Memory B cell (primary cell): ENCODE measurements at regions not wholly inside any gene's neighbourhood (a gene's known extent, or its start where the extent isn't known, plus 50 kb on each side); places are given as distances from the start of the nearest gene placed in this dataset.

Source experiments
- ATAC-seq: fragments of 150-1000 bp; cut with Tn5 transposase; 2 replicates; pipeline ENCODE4 v1.10.0; 2021; ENCODE audit warnings: low read depth, mild to moderate bottlenecking, moderate library complexity
- DNase-seq, 2 donors: peaks; one replicate each; pipeline ENCODE4 v3.0.0; 2022; ENCODE audit warnings: low spot score in 2 of 2
- H3K27ac Mint-ChIP-seq: one replicate; pipeline ENCODE4 v1.8.0; 2022; ENCODE audit warnings: mild to moderate bottlenecking, moderate library complexity, mixed read lengths
- H3K27me3 Mint-ChIP-seq: one replicate; pipeline ENCODE4 v1.8.0; 2022; ENCODE audit warnings: mixed read lengths
- H3K36me3 Mint-ChIP-seq: one replicate; pipeline ENCODE4 v1.8.0; 2022; ENCODE audit warnings: mild to moderate bottlenecking, mixed read lengths
- H3K4me1 Mint-ChIP-seq: one replicate; pipeline ENCODE4 v1.8.0; 2022; ENCODE audit warnings: mixed read lengths
- H3K4me3 Mint-ChIP-seq: one replicate; pipeline ENCODE4 v1.8.0; 2022; ENCODE audit warnings: mild to moderate bottlenecking, moderate library complexity, mixed read lengths
- H3K9me3 Mint-ChIP-seq: one replicate; pipeline ENCODE4 v1.8.0; 2022; ENCODE audit warnings: mixed read lengths

DNA sequence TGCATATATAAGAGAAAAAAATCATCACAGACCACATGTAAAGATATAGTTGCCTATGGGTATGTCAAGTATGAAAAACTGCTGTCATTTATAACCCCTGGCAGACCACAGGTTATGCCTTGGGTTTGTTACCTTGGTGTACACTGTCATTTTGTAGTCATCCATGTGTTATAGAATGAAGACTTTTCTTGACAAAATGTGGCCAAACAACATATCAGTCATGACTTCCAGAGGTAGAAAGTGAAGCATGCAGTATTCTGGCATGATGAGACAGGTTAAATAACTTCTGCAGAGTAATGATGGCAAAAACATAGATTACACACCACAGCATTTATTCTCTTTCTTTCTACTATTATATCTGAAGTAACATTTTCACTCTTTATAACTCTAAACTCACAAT lies 74.9 kb upstream of the NEUROD1 start:
- no peak overlapping the region for H3K4me3 Mint-ChIP-seq

DNA sequence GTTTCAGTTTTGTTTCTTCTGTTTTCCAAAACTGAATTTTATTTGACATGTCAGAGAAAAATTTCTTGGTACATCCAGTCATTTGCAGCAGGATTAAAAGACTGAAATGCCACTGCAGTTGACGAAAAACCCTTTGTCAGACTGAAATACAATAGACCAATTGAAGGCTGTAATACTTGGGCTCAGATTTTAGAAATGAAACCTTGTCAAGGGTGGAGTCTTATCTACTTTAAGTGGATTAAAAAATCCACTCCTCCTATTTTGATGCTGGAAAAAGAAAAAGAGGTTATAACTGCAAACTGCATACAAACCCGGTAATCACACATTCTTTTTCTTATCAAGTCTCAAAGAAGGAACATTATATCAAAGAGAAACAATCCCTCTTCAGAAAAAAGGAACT lies 80.2 kb upstream of the NEUROD1 start:
- DNase-seq (no peak), ATAC-seq (no peak)
- H3K4me3 Mint-ChIP-seq, result no peak overlapping the region
- H3K27me3 Mint-ChIP-seq, result peaks cover 11% of the 10 kb centered on the region
- no peak overlapping the region for H3K27ac Mint-ChIP-seq
- no peaks in the 10 kb centered on the region for H3K4me1 Mint-ChIP-seq
- no peaks in the 10 kb centered on the region for H3K36me3 Mint-ChIP-seq
- peaks cover 2% of the 10 kb centered on the region for H3K9me3 Mint-ChIP-seq

More for the DNA sequence above, 74.9 kb upstream of the NEUROD1 start:
- H3K36me3 Mint-ChIP-seq, result no peaks in the 10 kb centered on the region
- peaks cover 2% of the 10 kb centered on the region for H3K9me3 Mint-ChIP-seq
- no peak overlapping the region for H3K27ac Mint-ChIP-seq
- DNase-seq (no peak), ATAC-seq (no peak)
- no peaks in the 10 kb centered on the region for H3K4me1 Mint-ChIP-seq
- H3K27me3 Mint-ChIP-seq, result peaks cover 15% of the 10 kb centered on the region

DNA sequence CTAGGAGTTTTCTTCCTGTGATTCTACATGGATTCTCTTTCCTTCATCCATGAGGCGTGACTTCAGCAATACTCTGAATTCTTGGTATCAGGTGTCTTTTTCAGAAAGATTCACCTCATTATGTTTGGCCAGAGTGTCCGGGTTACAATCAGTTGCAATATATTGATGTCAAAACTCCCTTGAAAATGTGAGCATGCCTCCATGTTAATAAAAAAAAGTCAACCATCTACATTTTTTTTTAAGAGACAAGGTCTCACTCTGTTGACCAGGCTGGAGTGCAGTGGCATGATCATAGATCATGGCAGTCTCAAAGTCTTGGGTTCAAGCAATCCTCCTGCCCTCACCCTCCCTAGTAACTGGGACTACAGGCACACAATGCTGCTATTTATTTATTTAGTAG lies 80.9 kb upstream of the NEUROD1 start:
- Mint-ChIP-seq H3K4me1 (no peaks in the 10 kb centered on the region), H3K27me3 (peaks cover 8% of the 10 kb centered on the region), H3K9me3 (peaks cover 2% of the 10 kb centered on the region), H3K4me3 (no peak overlapping the region), H3K36me3 (no peaks in the 10 kb centered on the region), H3K27ac (no peak overlapping the region)
- DNase-seq, result no peak
- no peak for ATAC-seq

DNA sequence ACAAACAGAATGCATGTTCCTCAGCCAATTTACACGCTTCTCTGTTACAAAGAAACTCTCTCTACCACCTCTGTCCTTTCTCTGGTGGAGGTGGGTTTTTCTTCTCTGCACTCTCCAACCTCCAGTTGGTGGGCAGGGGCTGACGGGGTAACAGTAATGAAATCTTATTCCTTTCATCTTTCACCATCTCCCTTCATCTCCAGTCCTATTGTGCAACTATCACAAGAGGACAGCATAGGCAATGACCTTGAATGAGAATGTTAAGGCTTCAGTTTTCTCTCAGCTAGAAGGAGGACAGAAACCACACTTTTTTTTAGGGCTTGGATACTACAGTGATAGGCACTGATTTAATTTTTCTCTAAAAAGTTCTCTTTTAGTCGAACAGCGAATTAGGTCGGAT lies 81.7 kb upstream of the NEUROD1 start:
- H3K27ac Mint-ChIP-seq, result no peak overlapping the region
- no peaks in the 10 kb centered on the region for H3K4me1 Mint-ChIP-seq
- H3K9me3 Mint-ChIP-seq, result peaks cover 2% of the 10 kb centered on the region
- no peak for ATAC-seq
- no peak overlapping the region for H3K4me3 Mint-ChIP-seq
- peaks cover 8% of the 10 kb centered on the region for H3K27me3 Mint-ChIP-seq
- DNase-seq, result no peak
- no peaks in the 10 kb centered on the region for H3K36me3 Mint-ChIP-seq

DNA sequence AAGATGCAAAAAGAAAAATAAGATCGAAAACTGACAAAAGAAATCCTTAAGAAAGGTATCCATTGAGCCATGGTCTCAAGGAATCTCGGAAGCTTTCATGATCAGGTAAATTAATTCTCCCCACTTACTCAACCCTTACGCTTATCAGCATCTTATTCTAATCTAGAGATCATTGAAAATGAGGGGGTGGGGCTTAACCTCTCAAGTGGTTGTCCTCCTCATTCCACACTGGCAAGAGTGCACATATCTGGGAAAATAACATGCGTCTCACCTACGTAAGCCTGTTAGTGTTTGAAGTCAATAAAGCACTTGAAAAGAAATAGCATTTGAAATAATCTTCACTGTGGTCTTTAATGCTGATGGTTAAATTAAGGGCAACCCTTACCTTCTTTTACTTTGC lies 82.5 kb upstream of the NEUROD1 start:
- ATAC-seq (no peak), DNase-seq (no peak)
- Mint-ChIP-seq H3K27ac (no peak overlapping the region), H3K9me3 (peaks cover 2% of the 10 kb centered on the region), H3K4me3 (no peak overlapping the region), H3K36me3 (no peaks in the 10 kb centered on the region), H3K4me1 (no peaks in the 10 kb centered on the region), H3K27me3 (peaks cover 8% of the 10 kb centered on the region)

DNA sequence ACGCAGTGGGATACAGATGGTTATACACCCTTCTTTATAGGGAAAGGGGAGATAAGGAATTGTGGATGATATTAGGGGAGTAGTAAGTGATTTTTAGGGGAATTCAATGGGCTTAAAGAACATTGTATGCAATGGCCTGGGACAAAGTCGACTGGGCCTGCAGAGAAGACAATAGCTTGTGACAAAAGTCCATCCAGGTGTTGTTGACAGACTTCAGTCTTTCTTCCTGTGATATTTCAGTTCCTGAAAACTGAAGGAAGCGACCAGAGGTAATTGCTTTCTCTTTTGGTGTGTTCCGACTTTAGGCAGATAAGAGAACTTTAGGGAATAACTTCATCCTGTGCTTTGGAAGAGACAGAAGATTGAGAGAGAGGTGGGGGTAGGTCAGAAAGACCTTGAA lies 83.1 kb upstream of the NEUROD1 start:
- peaks cover 8% of the 10 kb centered on the region for H3K27me3 Mint-ChIP-seq
- H3K9me3 Mint-ChIP-seq, result peaks cover 2% of the 10 kb centered on the region
- ATAC-seq, result no peak
- no peak overlapping the region for H3K4me3 Mint-ChIP-seq
- H3K27ac Mint-ChIP-seq, result no peak overlapping the region
- H3K4me1 Mint-ChIP-seq, result no peaks in the 10 kb centered on the region
- DNase-seq, result no peak
- H3K36me3 Mint-ChIP-seq, result no peaks in the 10 kb centered on the region

DNA sequence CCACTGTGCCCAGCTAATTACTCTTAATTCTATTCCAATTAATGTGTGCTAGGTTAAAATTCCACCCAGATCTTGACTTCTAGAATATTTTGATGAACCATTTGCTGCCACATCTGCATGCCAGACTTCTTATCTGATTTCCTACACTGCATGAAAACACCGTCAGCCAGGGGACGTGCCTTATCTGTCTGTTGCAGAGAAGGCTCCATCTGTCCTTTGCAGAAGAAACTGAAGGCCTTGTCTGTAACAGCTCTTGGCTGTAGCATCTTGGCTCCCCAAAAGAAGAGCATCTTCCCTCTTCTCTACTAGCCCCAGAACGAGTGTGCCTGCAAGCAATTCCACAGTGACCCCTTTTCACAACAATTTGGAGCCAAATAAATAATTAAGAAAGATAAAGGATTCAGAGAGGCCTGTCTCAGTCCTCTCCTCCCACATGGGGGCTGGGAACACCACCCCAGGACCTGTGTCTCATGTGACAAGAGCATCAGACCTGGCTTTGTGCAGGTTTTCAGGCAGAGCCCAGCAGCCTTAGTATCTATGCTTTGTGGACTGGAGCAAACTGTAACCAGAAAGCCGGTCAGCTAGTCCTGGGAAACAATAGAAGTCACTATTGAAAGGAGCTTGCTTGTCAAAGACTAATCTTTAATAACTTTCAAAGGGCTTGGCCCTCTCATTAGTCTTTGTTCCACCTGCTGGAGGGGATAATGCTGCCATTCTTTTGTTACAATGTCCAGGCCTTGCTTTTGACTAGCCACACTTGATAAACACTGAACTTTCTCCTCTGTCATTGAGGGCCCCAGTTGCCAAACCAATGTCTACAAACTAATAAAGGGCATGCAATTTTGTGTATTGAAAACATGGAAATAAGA lies 84.0 kb upstream of the NEUROD1 start:
- peaks cover 4% of the 10 kb centered on the region for H3K27me3 Mint-ChIP-seq
- H3K4me3 Mint-ChIP-seq, result no peak overlapping the region
- H3K9me3 Mint-ChIP-seq, result peaks cover 2% of the 10 kb centered on the region
- H3K36me3 Mint-ChIP-seq, result no peaks in the 10 kb centered on the region
- ATAC-seq (no peak), DNase-seq (no peak)
- H3K4me1 Mint-ChIP-seq, result no peaks in the 10 kb centered on the region
- no peak overlapping the region for H3K27ac Mint-ChIP-seq

DNA sequence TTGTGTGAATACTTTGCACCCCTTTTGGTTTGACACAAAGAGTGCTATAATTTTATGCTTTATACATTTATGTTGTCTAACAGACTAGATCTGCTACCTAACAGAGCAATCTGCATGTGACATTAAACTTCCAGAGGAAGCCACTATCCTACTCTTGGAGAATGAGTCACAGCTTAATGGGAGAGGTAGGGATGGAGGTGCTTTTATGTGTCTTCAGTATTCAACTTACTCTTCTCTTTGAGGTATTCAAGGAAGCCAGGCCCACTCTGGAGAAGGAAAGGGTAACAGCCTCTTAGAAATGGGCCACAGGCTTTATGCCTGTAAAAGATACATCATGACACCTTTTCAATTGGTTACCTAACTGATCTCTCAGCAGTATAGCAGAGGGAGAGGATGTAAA lies 85.8 kb upstream of the NEUROD1 start:
- no peak overlapping the region for H3K4me3 Mint-ChIP-seq
- peaks cover 5% of the 10 kb centered on the region for H3K27me3 Mint-ChIP-seq
- H3K9me3 Mint-ChIP-seq, result no peaks in the 10 kb centered on the region
- ATAC-seq (no peak), DNase-seq (no peak)
- no peaks in the 10 kb centered on the region for H3K36me3 Mint-ChIP-seq
- no peak overlapping the region for H3K27ac Mint-ChIP-seq
- H3K4me1 Mint-ChIP-seq, result no peaks in the 10 kb centered on the region

DNA sequence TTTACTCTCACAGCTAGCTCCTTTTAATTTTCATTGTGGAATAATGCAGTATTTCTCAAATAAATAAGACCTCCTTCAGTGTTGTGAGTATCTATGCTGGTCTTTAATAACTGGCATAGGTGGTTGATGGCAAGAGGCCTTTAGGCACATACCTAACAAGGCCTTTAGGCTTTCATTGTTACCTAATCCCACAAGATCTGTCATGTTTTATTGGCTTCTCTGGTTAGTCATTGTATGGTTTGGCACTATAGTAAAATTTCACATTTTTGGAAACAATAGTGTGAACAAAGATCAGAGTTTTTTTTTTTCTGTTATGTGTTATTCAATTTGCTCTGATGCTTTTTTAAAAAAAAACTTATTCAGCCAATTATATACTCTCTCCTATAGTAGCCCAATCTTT lies 89.8 kb upstream of the NEUROD1 start:
- Mint-ChIP-seq H3K27ac (no peak overlapping the region), H3K9me3 (peaks cover 4% of the 10 kb centered on the region), H3K27me3 (peaks cover 5% of the 10 kb centered on the region), H3K36me3 (no peaks in the 10 kb centered on the region), H3K4me1 (peaks cover 10% of the 10 kb centered on the region), H3K4me3 (no peak overlapping the region)
- DNase-seq (no peak), ATAC-seq (no peak)

DNA sequence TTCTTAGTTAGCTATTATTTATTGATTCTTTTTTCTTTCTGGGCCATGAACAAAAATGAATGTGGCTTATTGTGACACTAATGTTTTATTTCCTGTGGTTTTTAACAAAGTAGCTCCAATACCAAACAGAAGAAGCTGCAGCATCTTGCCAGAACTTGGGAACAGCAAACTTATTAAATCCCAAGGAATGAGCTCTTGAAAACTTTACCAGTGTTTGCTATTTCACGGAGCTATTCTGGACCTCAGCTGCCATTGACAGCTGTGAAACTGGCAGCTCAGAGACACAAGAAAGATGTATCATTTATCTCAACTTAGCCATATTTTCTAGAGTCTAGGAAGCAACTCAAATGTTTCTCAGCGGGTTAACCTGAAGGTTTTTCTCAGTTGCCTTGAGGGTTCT lies 91.0 kb upstream of the NEUROD1 start:
- Mint-ChIP-seq H3K27ac (no peak overlapping the region), H3K9me3 (peaks cover 4% of the 10 kb centered on the region), H3K4me3 (no peak overlapping the region), H3K36me3 (no peaks in the 10 kb centered on the region), H3K4me1 (peaks cover 10% of the 10 kb centered on the region), H3K27me3 (peaks cover 5% of the 10 kb centered on the region)
- no peak for DNase-seq
- no peak for ATAC-seq

DNA sequence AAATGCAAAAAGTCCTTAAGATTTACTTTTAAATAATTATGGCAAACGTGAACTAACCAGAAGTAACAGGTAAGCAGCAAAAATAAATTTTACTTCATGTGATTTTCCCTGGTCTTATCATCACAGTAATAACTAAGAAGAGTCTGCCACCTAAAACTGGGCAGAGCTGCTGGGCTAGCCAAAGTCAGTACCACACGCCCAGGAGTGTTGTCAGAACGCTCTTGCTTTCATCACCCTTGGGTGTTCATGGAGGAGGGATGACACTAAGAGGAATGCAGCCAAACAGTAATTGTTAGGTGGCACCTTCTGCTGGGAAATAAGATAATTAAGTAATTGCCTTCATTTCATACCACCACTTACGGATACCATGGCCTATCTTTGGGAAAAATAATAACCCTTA lies 92.0 kb upstream of the NEUROD1 start:
- DNase-seq (no peak), ATAC-seq (no peak)
- H3K36me3 Mint-ChIP-seq, result no peaks in the 10 kb centered on the region
- H3K4me3 Mint-ChIP-seq, result no peak overlapping the region
- H3K27me3 Mint-ChIP-seq, result peaks cover 5% of the 10 kb centered on the region
- no peak overlapping the region for H3K27ac Mint-ChIP-seq
- H3K9me3 Mint-ChIP-seq, result peaks cover 4% of the 10 kb centered on the region
- H3K4me1 Mint-ChIP-seq, result peaks cover 10% of the 10 kb centered on the region

DNA sequence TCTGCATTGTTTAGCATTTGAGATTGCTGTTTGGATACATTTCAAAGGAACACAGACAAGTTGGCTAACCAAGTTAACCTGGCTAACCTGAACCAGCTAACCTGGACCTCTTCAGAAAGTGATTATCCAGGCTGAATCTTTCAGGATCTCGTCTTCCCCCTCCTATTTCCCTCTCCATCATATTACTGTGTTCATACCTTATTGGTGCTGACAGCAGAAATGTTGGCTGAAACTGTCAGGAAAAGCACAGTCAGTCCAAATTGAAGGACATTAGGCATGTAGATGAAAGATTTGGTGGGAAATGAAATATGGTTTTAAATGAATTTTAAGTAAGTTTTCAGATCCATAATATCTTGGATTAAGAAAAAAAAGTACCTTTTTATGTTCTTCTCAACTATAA lies 92.5 kb upstream of the NEUROD1 start:
- no peaks in the 10 kb centered on the region for H3K36me3 Mint-ChIP-seq
- peaks cover 10% of the 10 kb centered on the region for H3K4me1 Mint-ChIP-seq
- no peak overlapping the region for H3K27ac Mint-ChIP-seq
- peaks cover 4% of the 10 kb centered on the region for H3K9me3 Mint-ChIP-seq
- ATAC-seq (no peak), DNase-seq (no peak)
- peaks cover 5% of the 10 kb centered on the region for H3K27me3 Mint-ChIP-seq
- H3K4me3 Mint-ChIP-seq, result no peak overlapping the region

DNA sequence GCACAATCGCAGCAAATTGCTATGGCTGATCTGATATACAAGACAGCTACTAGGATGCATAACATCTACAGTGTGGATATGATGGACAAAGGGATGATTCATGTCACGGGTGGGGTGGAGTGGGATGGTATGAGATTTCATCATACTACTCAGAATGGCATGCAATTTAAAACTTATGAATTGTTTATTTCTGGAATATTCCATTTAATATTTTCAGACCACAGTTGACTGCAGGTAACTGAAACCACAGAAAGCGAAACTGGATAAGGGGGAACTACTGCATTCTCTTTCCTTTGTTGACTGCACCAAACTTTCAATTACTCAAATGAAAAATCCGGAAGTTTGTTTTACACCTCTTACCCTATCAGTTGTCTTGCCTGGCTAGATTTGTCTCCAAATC lies 94.4 kb upstream of the NEUROD1 start:
- Mint-ChIP-seq H3K36me3 (no peaks in the 10 kb centered on the region), H3K27ac (no peak overlapping the region), H3K4me3 (no peak overlapping the region), H3K9me3 (peaks cover 4% of the 10 kb centered on the region), H3K27me3 (peaks cover 3% of the 10 kb centered on the region), H3K4me1 (peaks cover 10% of the 10 kb centered on the region)
- peak; percentile 72 for ATAC-seq
- no peak for DNase-seq

DNA sequence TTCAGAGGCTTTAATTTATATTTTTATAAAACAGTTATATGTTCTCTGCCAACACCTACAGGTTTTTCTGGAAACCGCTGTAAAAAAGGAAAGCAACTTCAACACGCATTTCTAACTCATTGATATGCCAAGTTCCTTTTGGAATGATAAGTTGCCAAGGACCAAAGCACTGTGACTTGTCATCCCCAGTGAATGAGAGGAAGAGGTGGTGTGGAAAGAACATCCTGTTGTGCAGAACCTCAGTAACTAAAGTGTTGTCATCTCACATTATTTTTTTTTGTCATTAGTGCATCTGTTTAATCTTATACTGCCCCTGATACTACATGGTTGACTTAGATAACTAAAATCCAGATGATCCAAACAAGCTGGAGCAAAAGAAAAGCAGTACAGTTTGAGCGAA lies 96.0 kb upstream of the NEUROD1 start:
- ATAC-seq, result no peak
- Mint-ChIP-seq H3K4me3 (no peak overlapping the region), H3K4me1 (peaks cover 10% of the 10 kb centered on the region), H3K27me3 (no peaks in the 10 kb centered on the region), H3K27ac (no peak overlapping the region), H3K9me3 (peaks cover 4% of the 10 kb centered on the region), H3K36me3 (no peaks in the 10 kb centered on the region)
- DNase-seq, result no peak

DNA sequence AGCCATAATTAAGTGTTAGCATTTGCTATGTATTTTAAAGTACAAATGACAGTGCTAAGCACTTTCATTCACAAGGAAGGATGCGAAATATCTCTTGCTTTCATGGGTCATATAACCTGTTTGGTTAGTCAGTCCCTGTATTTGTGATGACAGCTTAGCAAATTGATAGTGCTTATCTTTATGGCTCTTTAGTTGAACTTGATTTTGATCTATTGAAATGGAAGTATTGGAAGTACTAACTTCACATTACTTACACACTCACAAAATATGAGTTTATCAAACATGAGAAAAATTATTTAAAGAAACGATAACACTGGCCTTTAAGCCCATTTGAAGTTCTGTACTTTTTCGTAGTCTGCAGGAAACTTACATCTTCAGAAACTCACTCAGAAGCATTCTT lies 97.4 kb upstream of the NEUROD1 start:
- Mint-ChIP-seq H3K4me1 (peaks cover 10% of the 10 kb centered on the region), H3K9me3 (peaks cover 4% of the 10 kb centered on the region), H3K36me3 (no peaks in the 10 kb centered on the region), H3K27me3 (peaks cover 2% of the 10 kb centered on the region), H3K27ac (no peak overlapping the region), H3K4me3 (no peak overlapping the region)
- DNase-seq, result no peak
- no peak for ATAC-seq
